H1 (cell line): ENCODE measurements at regions not wholly inside any gene's neighbourhood (a gene's known extent, or its start where the extent isn't known, plus 50 kb on each side); places are given as distances from the start of the nearest gene placed in this dataset.

Experiments used
- CTCF ChIA-PET: fragments of 300-600 bp; sonication (Branson Sonifier 250); formaldehyde crosslinking; loops from one replicate; lab custom pipeline; 2021; ENCODE audit not compliant: partially characterized antibody; lab: Charles Lee
- POLR2A ChIA-PET: fragments of 300-600 bp; sonication (Branson Sonifier 250); formaldehyde crosslinking; loops from one replicate; lab custom pipeline; 2021; ENCODE audit warnings: inconsistent platforms; ENCODE audit not compliant: partially characterized antibody; lab: Charles Lee
- DNase-seq, 2 experiments: peaks; one replicate each; pipeline versions ENCODE4 v3.0.0 to v3.0.0-alpha.2; 2010 to 2022; ENCODE audit warnings: low spot score in 2 of 2, low read depth in 1 of 2, mixed read lengths in 1 of 2
- FAIRE-seq: peaks from 2 replicates; lab custom pipeline; 2011; peaks lifted over from hg19 to GRCh38; lab: Jason Lieb, UNC
- H2AFZ ChIP-seq: 2 replicates; pipeline ENCODE4 v1.8.1; 2012; ENCODE audit warnings: low read length, inconsistent platforms
- H2AK5ac ChIP-seq: 2 replicates; pipeline ENCODE4 v1.6.1; 2013; ENCODE audit warnings: low read depth, low read length
- H2BK120ac ChIP-seq: replicated peaks from 2 replicates; pipeline ENCODE3; 2013; ENCODE audit warnings: low read depth, low read length, inconsistent platforms
- H2BK12ac ChIP-seq: 2 replicates; pipeline ENCODE4 v1.6.1; 2013; ENCODE audit warnings: low read depth, low read length
- H2BK15ac ChIP-seq: 2 replicates; pipeline ENCODE4 v1.6.1; 2013; ENCODE audit warnings: low read length
- H2BK20ac ChIP-seq: 2 replicates; pipeline ENCODE4 v1.6.1; 2013; ENCODE audit warnings: low read length
- H2BK5ac ChIP-seq: 2 replicates; pipeline ENCODE4 v1.6.1; 2013; ENCODE audit warnings: low read depth, low read length
- H3K14ac ChIP-seq: 2 replicates; pipeline ENCODE4 v1.6.1; 2013; ENCODE audit warnings: inconsistent platforms; ENCODE audit not compliant: insufficient read length
- H3K18ac ChIP-seq: 2 replicates; pipeline ENCODE4 v1.6.1; 2013; ENCODE audit warnings: low read length; ENCODE audit errors: extremely low read depth
- H3K23ac ChIP-seq: 2 replicates; pipeline ENCODE4 v1.6.1; 2013; ENCODE audit warnings: inconsistent platforms; ENCODE audit not compliant: insufficient read length
- H3K23me2 ChIP-seq: 2 replicates; pipeline ENCODE4 v1.6.1; 2013; ENCODE audit warnings: low read depth, low read length
- H3K27ac ChIP-seq: 2 replicates; pipeline ENCODE4 v1.6.1; 2011; ENCODE audit warnings: low read depth, low read length, inconsistent platforms
- H3K27me3 ChIP-seq, 4 experiments: replicated peaks in 1 of 4; 1 replicate in 1 of 4; 2 replicates in 3 of 4; pipeline versions ENCODE4 v1.6.1 to v1.8.1; 2011 to 2013; ENCODE audit warnings: low read length in 3 of 4, mild to moderate bottlenecking in 3 of 4, inconsistent platforms in 2 of 4, mixed read lengths in 2 of 4, moderate library complexity in 1 of 4; ENCODE audit not compliant: control insufficient read depth in 3 of 4, insufficient read depth in 3 of 4; ENCODE audit errors: extremely low read depth in 1 of 4
- H3K36me3 ChIP-seq, 4 experiments: 2 replicates each; pipeline versions ENCODE4 v1.6.1 to v1.8.1; 2011 to 2013; ENCODE audit warnings: mild to moderate bottlenecking in 4 of 4, low read length in 3 of 4, moderate library complexity in 2 of 4, control low read depth in 1 of 4, inconsistent platforms in 1 of 4; ENCODE audit not compliant: insufficient read depth in 4 of 4, control insufficient read depth in 2 of 4
- H3K4ac ChIP-seq: replicated peaks from 2 replicates; pipeline ENCODE3; 2013; ENCODE audit warnings: low read length, low read depth, mixed read lengths, inconsistent platforms; ENCODE audit not compliant: insufficient read length
- H3K4me1 ChIP-seq, 4 experiments: replicated peaks in 1 of 4; 1 replicate in 1 of 4; 2 replicates in 3 of 4; pipeline versions ENCODE4 v1.6.1 to v1.8.1; 2011 to 2013; ENCODE audit warnings: low read length in 3 of 4, inconsistent platforms in 2 of 4, mixed read lengths in 1 of 4; ENCODE audit not compliant: insufficient read depth in 4 of 4, control insufficient read depth in 3 of 4
- H3K4me2 ChIP-seq, 2 experiments: 2 replicates each; pipeline versions ENCODE4 v1.6.1 to v1.8.1; 2011 to 2013; ENCODE audit warnings: low read depth in 2 of 2, low read length in 2 of 2, control low read depth in 1 of 2, inconsistent platforms in 1 of 2, mild to moderate bottlenecking in 1 of 2; ENCODE audit not compliant: insufficient read depth in 1 of 2
- H3K4me3 ChIP-seq, 4 experiments: fragments of 200-600, 300-600 bp in 1 of 4; sonication (generic), shearing (Covaris generic), sonication (Bioruptor Twin) in 1 of 4; 2 replicates each; pipeline versions ENCODE4 v1.5.1 to v1.8.1; 2011 to 2016; ENCODE audit warnings: low read length in 4 of 4, low read depth in 3 of 4, control low read depth in 2 of 4, inconsistent platforms in 2 of 4, mild to moderate bottlenecking in 2 of 4, mixed read lengths in 1 of 4, moderate library complexity in 1 of 4; ENCODE audit not compliant: insufficient read depth in 2 of 4; ENCODE audit errors: extremely low read depth in 1 of 4
- H3K56ac ChIP-seq: replicated peaks from 2 replicates; pipeline ENCODE3; 2013; ENCODE audit warnings: low read depth, mild to moderate bottlenecking, mixed read lengths, low read length, inconsistent platforms; ENCODE audit not compliant: insufficient read length
- H3K79me1 ChIP-seq: 2 replicates; pipeline ENCODE4 v1.6.1; 2013; ENCODE audit warnings: low read depth, low read length, control low read depth
- H3K79me2 ChIP-seq, 2 experiments: 2 replicates each; pipeline versions ENCODE4 v1.6.1 to v1.8.1; 2012 to 2013; ENCODE audit warnings: low read length in 2 of 2, mild to moderate bottlenecking in 2 of 2, inconsistent platforms in 1 of 2; ENCODE audit not compliant: insufficient read depth in 2 of 2, control insufficient read depth in 1 of 2
- H3K9ac ChIP-seq, 4 experiments: replicated peaks in 1 of 4; 1 replicate in 1 of 4; 2 replicates in 3 of 4; pipeline versions ENCODE4 v1.6.1 to v1.8.1; 2011 to 2013; ENCODE audit warnings: low read depth in 3 of 4, low read length in 3 of 4, control low read depth in 2 of 4, mild to moderate bottlenecking in 2 of 4, moderate library complexity in 2 of 4, inconsistent platforms in 1 of 4; ENCODE audit errors: extremely low read depth in 1 of 4
- H3K9me3 ChIP-seq, 2 experiments: 2 replicates each; pipeline versions ENCODE4 v1.6.1 to v1.8.1; 2012 to 2013; ENCODE audit warnings: mild to moderate bottlenecking in 2 of 2, moderate library complexity in 2 of 2, control low read depth in 1 of 2, inconsistent platforms in 1 of 2, low read depth in 1 of 2, low read length in 1 of 2, mixed read lengths in 1 of 2; ENCODE audit not compliant: insufficient read depth in 2 of 2
- H4K20me1 ChIP-seq, 2 experiments: replicated peaks in 1 of 2; 2 replicates each; pipeline versions ENCODE3 to v1.8.1; 2011 to 2013; ENCODE audit warnings: inconsistent platforms in 2 of 2, low read length in 2 of 2, mild to moderate bottlenecking in 1 of 2; ENCODE audit not compliant: insufficient read depth in 2 of 2, control insufficient read depth in 1 of 2
- H4K5ac ChIP-seq: 2 replicates; pipeline ENCODE4 v1.6.1; 2013; ENCODE audit warnings: low read length, low read depth, mixed read lengths, inconsistent platforms; ENCODE audit not compliant: insufficient read length
- H4K8ac ChIP-seq: 2 replicates; pipeline ENCODE4 v1.8.0; 2013; ENCODE audit warnings: mild to moderate bottlenecking, moderate library complexity, low read length, inconsistent platforms; ENCODE audit not compliant: insufficient read depth; ENCODE audit errors: extremely low read depth
- H4K91ac ChIP-seq: replicated peaks from 2 replicates; pipeline ENCODE3; 2013; ENCODE audit warnings: low read length, mixed read lengths, inconsistent platforms; ENCODE audit not compliant: insufficient read length
- BCL11A ChIP-seq, 2 experiments: IDR thresholded peaks; one replicate each; pipeline ENCODE4 v1.6.1; 2011; ENCODE audit warnings: low read depth in 2 of 2, low read length in 2 of 2, mild to moderate bottlenecking in 2 of 2
- BRCA1 ChIP-seq: IDR thresholded peaks from 2 replicates; pipeline ENCODE4 v1.6.1; 2012; ENCODE audit warnings: low read depth, low read length, improper control_type of control experiment
- CREB1 ChIP-seq: IDR thresholded peaks from 2 replicates; pipeline ENCODE4 v1.6.1; 2012; ENCODE audit warnings: inconsistent platforms
- HDAC6 ChIP-seq: IDR thresholded peaks from one replicate; pipeline ENCODE4 v1.7.1; 2012; ENCODE audit warnings: low read depth, mild to moderate bottlenecking, inconsistent platforms, low read length, moderate library complexity
- KDM4A ChIP-seq: IDR thresholded peaks from one replicate; pipeline ENCODE4 v1.7.1; 2012; ENCODE audit warnings: low read depth, mild to moderate bottlenecking, moderate library complexity, low read length, inconsistent platforms; ENCODE audit not compliant: severe bottlenecking
- POLR2A ChIP-seq, 2 experiments: IDR thresholded peaks; 1 replicate in 1 of 2; 2 replicates in 1 of 2; pipeline ENCODE4 v1.6.1; 2011; ENCODE audit warnings: low read depth in 2 of 2, low read length in 2 of 2, mild to moderate bottlenecking in 2 of 2; ENCODE audit errors: control extremely low read depth in 1 of 2
- RBBP5 ChIP-seq: IDR thresholded peaks from 2 replicates; pipeline ENCODE4 v1.7.1; 2012; ENCODE audit warnings: low read depth, mild to moderate bottlenecking, inconsistent platforms, low read length, moderate library complexity, borderline replicate concordance
- SIN3A ChIP-seq, 2 experiments: IDR thresholded peaks in 1 of 2; conservative IDR thresholded peaks in 1 of 2; 2 replicates each; pipeline ENCODE4 v1.6.1; 2011 to 2012; ENCODE audit warnings: low read length in 2 of 2, improper control_type of control experiment in 1 of 2, low read depth in 1 of 2, mild to moderate bottlenecking in 1 of 2
- SRF ChIP-seq: IDR thresholded peaks from 2 replicates; pipeline ENCODE4 v1.6.1; 2011; ENCODE audit warnings: mild to moderate bottlenecking, low read depth, low read length, moderate library complexity
- TAF1 ChIP-seq: IDR thresholded peaks from 2 replicates; pipeline ENCODE4 v1.6.1; 2011; ENCODE audit warnings: mild to moderate bottlenecking, low read depth, low read length
- TAF7 ChIP-seq: optimal IDR thresholded peaks from 2 replicates; pipeline ENCODE3; 2011; ENCODE audit warnings: low read depth, mild to moderate bottlenecking, inconsistent platforms, low read length, moderate library complexity, borderline replicate concordance
- USF2 ChIP-seq: IDR thresholded peaks from 2 replicates; pipeline ENCODE4 v1.6.1; 2011; ENCODE audit warnings: low read length, improper control_type of control experiment
- YY1 ChIP-seq: IDR thresholded peaks from 2 replicates; pipeline ENCODE4 v1.6.1; 2011; ENCODE audit warnings: low read depth, mild to moderate bottlenecking, low read length
- WGBS, 2 experiments: shearing (Covaris generic) in 1 of 2; methylation state at CpG; one replicate each; pipeline versions ENCODE4 v1.1.6 to v1.1.7; 2013 to 2015; ENCODE audit warnings: low lambda C conversion rate in 2 of 2, mixed read lengths in 2 of 2, inconsistent platforms in 1 of 2, low coverage in 1 of 2, missing lambda C conversion rate in 1 of 2; ENCODE audit not compliant: insufficient replicate concordance in 2 of 2, insufficient coverage in 1 of 2, insufficient read length in 1 of 2; ENCODE audit errors: extremely low coverage in 1 of 2, missing lambda C conversion rate in 1 of 2; 5-methylcytosine and 5-hydroxymethylcytosine counted together

GRCh38 chr9:85377731-85378289, 363.9 kb downstream of the AGTPBP1 start:
- Histone ChIP-seq H2BK12ac (no peak overlapping the region), H2BK5ac (no peak overlapping the region), H2AFZ (no peak overlapping the region), H3K9me3 (no peaks in the 10 kb centered on the region), H3K27me3 (no peaks in the 10 kb centered on the region), H2BK120ac (no peak overlapping the region), H3K79me2 (no peaks in the 10 kb centered on the region), H2AK5ac (no peak overlapping the region), H4K8ac (no peak overlapping the region), H4K5ac (no peak overlapping the region), H3K4me2 (no peak overlapping the region), H3K9ac (no peak overlapping the region), H4K20me1 (no peaks in the 10 kb centered on the region), H3K4me1 (no peaks in the 10 kb centered on the region), H3K23ac (no peak overlapping the region), H2BK15ac (no peak overlapping the region), H3K27ac (no peak overlapping the region), H3K56ac (no peak overlapping the region), H3K79me1 (no peaks in the 10 kb centered on the region), H3K4me3 (no peak overlapping the region), H3K14ac (no peak overlapping the region), H3K18ac (no peak overlapping the region), H4K91ac (no peak overlapping the region), H2BK20ac (no peak overlapping the region), H3K36me3 (no peaks in the 10 kb centered on the region), H3K4ac (no peak overlapping the region), H3K23me2 (no peaks in the 10 kb centered on the region)
- WGBS, 2 experiments = 93% methylated on average over 2 of the region's 2 CpGs; no CpG with 5 or more reads in 1 of the 2 experiments
- FAIRE-seq (no peak), DNase-seq (no peak)
- POLR2A ChIA-PET = no interaction called here
- CTCF ChIA-PET = interaction anchor here (1.1 to 1.2 kb wide), 2 partner anchors 20 to 73 kb away, joined by 3 read pairs; no protein-coding TSS in a partner anchor
- no peak for TF ChIP-seq HDAC6
- no peak for TF ChIP-seq YY1
- no peak for TF ChIP-seq KDM4A
- no peak for TF ChIP-seq SIN3A (conservative IDR thresholded peaks at IDR 0.05 in 1 of 2, IDR thresholded peaks at IDR 0.05 in 1 of 2; ENCODE audit: low read depth in 1 of 2, low read length in 2 of 2)
- TF ChIP-seq BCL11A (IDR thresholded peaks at IDR 0.05; ENCODE audit: low read depth in 2 of 2, low read length in 2 of 2) = no peak
- TF ChIP-seq BRCA1 = no peak
- TF ChIP-seq POLR2A (IDR thresholded peaks at IDR 0.05; ENCODE audit: control extremely low read depth in 1 of 2, low read depth in 2 of 2, low read length in 2 of 2) = no peak
- no peak for TF ChIP-seq SRF
- TF ChIP-seq CREB1 = no peak
- no peak for TF ChIP-seq USF2
- no peak for TF ChIP-seq TAF7
- no peak for TF ChIP-seq TAF1
- TF ChIP-seq RBBP5 = no peak
